Progenitor cell of endocrine pancreas (in vitro differentiated cells): ENCODE measurements at regions not wholly inside any gene's neighbourhood (a gene's known extent, or its start where the extent isn't known, plus 50 kb on each side); places are given as distances from the start of the nearest gene placed in this dataset.

ENCODE experiments used
- DNase-seq: peaks from one replicate; pipeline ENCODE4 v3.0.0; 2021; ENCODE audit warnings: low spot score; ENCODE audit not compliant: unreplicated experiment
- H3K27ac Mint-ChIP-seq: 2 replicates; pipeline ENCODE4 v1.8.0; 2021; ENCODE audit warnings: mild to moderate bottlenecking, moderate library complexity, mixed read lengths
- H3K27me3 Mint-ChIP-seq: 2 replicates; pipeline ENCODE4 v1.8.0; 2021; ENCODE audit warnings: mixed read lengths
- H3K36me3 Mint-ChIP-seq: 2 replicates; pipeline ENCODE4 v1.8.0; 2022; ENCODE audit warnings: mixed read lengths; ENCODE audit not compliant: insufficient read depth
- H3K4me1 Mint-ChIP-seq: 2 replicates; pipeline ENCODE4 v1.8.0; 2021; ENCODE audit warnings: low read depth, mixed read lengths
- H3K4me3 Mint-ChIP-seq: 2 replicates; pipeline ENCODE4 v1.8.0; 2021; ENCODE audit warnings: low read depth, mild to moderate bottlenecking, moderate library complexity, mixed read lengths
- H3K9me3 Mint-ChIP-seq: 2 replicates; pipeline ENCODE4 v1.8.0; 2021; ENCODE audit warnings: low read depth, mixed read lengths
- TF ChIP-seq, protein P1 (sequence below): fragments of 200-600 bp; sonication (generic); IDR thresholded peaks from one replicate; pipeline ENCODE4 v1.5.0; 2021; ENCODE audit warnings: antibody characterized with exemption, mild to moderate bottlenecking; ENCODE audit not compliant: unreplicated experiment

DNA sequence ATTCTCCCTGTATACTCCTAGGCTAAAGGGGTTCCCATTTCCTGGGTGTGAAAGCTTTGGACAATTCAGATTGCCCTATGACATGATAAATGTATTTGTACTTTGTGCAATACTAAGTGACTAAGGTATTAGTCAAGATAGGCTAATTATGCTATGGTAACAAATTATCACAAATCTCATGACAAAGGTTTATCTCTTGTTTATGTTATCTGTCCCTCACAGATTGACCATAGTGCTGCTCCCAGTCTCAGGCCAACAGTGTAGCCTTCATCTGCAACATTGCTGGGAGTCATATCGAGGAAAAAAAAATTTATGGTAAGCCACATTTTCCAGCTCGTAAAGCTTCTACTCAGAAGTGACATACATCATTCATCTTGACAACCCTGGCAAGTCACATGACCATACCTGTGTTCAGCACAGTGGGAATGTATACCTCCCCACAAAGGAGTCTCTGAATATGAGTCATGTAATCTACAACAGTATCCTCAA is 346.2 kb downstream of the IGSF11 start:
- Mint-ChIP-seq H3K27ac (no peak overlapping the region), H3K9me3 (no peaks in the 10 kb centered on the region), H3K4me1 (peaks cover 9% of the 10 kb centered on the region), H3K36me3 (no peaks in the 10 kb centered on the region), H3K27me3 (peaks cover 6% of the 10 kb centered on the region), H3K4me3 (no peak overlapping the region)
- TF ChIP-seq, protein P1, sequence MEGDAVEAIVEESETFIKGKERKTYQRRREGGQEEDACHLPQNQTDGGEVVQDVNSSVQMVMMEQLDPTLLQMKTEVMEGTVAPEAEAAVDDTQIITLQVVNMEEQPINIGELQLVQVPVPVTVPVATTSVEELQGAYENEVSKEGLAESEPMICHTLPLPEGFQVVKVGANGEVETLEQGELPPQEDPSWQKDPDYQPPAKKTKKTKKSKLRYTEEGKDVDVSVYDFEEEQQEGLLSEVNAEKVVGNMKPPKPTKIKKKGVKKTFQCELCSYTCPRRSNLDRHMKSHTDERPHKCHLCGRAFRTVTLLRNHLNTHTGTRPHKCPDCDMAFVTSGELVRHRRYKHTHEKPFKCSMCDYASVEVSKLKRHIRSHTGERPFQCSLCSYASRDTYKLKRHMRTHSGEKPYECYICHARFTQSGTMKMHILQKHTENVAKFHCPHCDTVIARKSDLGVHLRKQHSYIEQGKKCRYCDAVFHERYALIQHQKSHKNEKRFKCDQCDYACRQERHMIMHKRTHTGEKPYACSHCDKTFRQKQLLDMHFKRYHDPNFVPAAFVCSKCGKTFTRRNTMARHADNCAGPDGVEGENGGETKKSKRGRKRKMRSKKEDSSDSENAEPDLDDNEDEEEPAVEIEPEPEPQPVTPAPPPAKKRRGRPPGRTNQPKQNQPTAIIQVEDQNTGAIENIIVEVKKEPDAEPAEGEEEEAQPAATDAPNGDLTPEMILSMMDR: no peak
- DNase-seq: no peak

GRCh38 chr3:118692416-118692815 is 342.2 kb downstream of the IGSF11 start:
- Mint-ChIP-seq H3K27me3 (peaks cover 5% of the 10 kb centered on the region), H3K4me1 (peaks cover 9% of the 10 kb centered on the region), H3K9me3 (peaks cover 16% of the 10 kb centered on the region), H3K36me3 (no peaks in the 10 kb centered on the region), H3K27ac (no peak overlapping the region), H3K4me3 (no peak overlapping the region)
- TF ChIP-seq, protein P1: no peak
- no peak for DNase-seq

- Mint-ChIP-seq H3K36me3 (no peaks in the 10 kb centered on the region), H3K4me3 (no peak overlapping the region), H3K4me1 (peaks cover 2% of the 10 kb centered on the region), H3K27me3 (peaks cover 29% of the 10 kb centered on the region), H3K9me3 (no peaks in the 10 kb centered on the region), H3K27ac (no peak overlapping the region)
- TF ChIP-seq, protein P1: peak; percentile 7
- DNase-seq: no peak
Observed at GRCh38 chr3:118705487-118706219, 329.0 kb downstream of the IGSF11 start.

DNA sequence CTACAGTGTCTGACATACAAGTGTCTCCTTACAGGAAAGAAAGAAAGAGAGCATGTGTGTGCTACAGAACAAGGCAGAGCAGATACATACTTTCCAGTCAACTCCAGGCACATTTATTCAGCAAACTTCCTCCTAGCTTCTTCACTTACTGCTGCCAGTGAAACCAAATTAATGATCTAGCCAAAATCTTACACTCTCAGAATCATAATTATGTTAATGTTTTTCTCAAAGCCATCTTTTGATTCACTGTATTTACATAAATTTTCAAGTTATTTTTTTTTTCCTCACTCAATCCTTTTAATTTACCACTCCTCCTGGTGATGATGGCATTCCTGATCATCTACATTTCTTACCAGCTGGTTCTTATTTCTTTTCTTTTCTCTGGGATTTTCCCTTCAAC is 326.7 kb downstream of the IGSF11 start:
- Mint-ChIP-seq H3K27ac (no peak overlapping the region), H3K9me3 (no peaks in the 10 kb centered on the region), H3K36me3 (no peaks in the 10 kb centered on the region), H3K4me1 (peaks cover 2% of the 10 kb centered on the region), H3K27me3 (peaks cover 27% of the 10 kb centered on the region), H3K4me3 (no peak overlapping the region)
- TF ChIP-seq, protein P1: no peak
- no peak for DNase-seq

DNA sequence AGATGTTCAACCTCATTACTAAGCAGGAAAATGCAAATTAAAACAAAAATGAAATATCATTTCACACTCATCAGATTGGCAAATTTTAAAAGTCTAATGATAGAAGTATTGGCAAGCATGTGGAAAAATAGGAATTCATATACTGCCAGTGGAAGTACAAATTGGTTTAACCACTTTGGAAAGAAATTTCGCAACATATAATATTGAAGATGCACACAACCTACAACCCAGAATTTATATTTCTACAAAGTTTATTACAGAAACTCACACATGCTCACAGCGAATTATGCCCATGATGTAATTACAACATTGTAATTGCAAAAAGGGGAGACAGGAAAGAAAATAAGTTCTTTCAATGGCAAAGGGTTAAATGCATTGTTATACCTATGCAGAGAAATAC is 324.1 kb downstream of the IGSF11 start:
- Mint-ChIP-seq H3K27ac (no peak overlapping the region), H3K4me3 (no peak overlapping the region), H3K9me3 (no peaks in the 10 kb centered on the region), H3K36me3 (no peaks in the 10 kb centered on the region), H3K27me3 (peaks cover 15% of the 10 kb centered on the region), H3K4me1 (peaks cover 8% of the 10 kb centered on the region)
- no peak for DNase-seq
- TF ChIP-seq, protein P1: no peak
